Epithelial cell of esophagus (primary cell): ENCODE measurements at regions not wholly inside any gene's neighbourhood (a gene's known extent, or its start where the extent isn't known, plus 50 kb on each side); places are given as distances from the start of the nearest gene placed in this dataset.

ENCODE experiments used
- DNase-seq: peaks from one replicate; pipeline ENCODE4 v3.0.0; 2010; ENCODE audit warnings: low read depth
- H3K4me3 ChIP-seq: 2 replicates; pipeline ENCODE4 v1.5.1; 2011; ENCODE audit warnings: mild to moderate bottlenecking, low read length, control low read depth
- TF ChIP-seq, protein P1 (sequence below): IDR thresholded peaks from 2 replicates; pipeline ENCODE4 v1.5.1; 2011; ENCODE audit warnings: low read depth, mild to moderate bottlenecking, low read length, control low read depth, inconsistent platforms; ENCODE audit not compliant: insufficient read depth; ENCODE audit errors: missing control alignments

DNA sequence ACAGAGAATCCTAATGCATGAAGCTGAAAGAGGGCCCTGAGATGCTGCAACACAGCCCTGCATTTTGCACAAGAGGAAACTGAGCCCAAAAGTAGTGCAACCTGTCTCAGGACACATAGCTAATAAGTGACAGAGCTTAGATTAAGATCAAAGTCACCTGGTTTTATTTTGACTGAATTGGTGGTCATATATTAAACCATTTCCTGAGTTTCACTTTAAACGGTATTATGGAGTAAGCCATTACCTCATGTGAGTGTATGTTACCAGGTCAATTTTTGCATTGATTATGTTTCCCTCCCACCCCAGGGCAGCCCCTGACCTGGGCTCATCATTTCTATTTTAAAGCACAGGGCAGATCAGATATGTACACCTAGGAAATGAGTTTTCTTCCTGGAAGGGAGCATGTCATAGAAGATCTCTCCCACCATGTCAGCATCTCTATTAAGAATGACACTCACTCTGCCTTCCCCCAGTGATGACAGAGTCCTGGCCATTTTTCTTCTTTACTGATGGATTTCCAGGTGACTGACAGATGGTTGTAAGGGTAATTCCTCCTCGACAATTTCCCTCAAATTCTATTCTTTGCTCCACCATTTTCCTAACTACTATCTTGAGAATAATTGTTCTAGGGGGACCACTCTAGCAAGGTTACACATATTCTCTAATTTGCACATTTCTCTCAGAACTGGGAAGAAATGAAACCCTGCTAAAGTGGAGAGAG, 441.3 kb upstream of the SLC14A2 start:
- H3K4me3 ChIP-seq: no peak overlapping the region
- no peak for DNase-seq
- TF ChIP-seq, protein P1, sequence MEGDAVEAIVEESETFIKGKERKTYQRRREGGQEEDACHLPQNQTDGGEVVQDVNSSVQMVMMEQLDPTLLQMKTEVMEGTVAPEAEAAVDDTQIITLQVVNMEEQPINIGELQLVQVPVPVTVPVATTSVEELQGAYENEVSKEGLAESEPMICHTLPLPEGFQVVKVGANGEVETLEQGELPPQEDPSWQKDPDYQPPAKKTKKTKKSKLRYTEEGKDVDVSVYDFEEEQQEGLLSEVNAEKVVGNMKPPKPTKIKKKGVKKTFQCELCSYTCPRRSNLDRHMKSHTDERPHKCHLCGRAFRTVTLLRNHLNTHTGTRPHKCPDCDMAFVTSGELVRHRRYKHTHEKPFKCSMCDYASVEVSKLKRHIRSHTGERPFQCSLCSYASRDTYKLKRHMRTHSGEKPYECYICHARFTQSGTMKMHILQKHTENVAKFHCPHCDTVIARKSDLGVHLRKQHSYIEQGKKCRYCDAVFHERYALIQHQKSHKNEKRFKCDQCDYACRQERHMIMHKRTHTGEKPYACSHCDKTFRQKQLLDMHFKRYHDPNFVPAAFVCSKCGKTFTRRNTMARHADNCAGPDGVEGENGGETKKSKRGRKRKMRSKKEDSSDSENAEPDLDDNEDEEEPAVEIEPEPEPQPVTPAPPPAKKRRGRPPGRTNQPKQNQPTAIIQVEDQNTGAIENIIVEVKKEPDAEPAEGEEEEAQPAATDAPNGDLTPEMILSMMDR: no peak

DNA sequence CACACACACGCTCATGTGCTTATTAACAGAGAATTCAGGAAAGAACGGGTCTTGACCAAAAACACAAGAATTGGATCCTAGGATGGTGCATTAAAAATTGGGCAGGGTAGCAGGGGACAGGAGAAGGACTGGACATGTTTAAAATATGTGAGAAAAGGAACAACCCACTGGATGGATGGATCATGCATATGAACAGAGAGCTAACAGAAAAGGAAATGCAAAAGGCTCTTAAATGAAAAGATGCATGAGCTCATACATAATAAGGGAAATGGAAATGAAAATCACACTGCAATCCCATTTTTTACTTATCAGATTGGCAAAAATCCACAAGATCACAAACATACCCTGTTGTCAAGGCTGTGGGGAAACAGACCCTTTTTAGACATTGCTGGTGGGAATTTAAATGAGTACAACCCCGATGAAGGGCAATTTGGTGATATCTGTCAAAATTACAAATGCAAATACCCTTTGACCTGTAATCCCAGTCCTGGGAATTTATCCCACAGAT, 440.6 kb upstream of the SLC14A2 start:
- no peak overlapping the region for H3K4me3 ChIP-seq
- TF ChIP-seq, protein P1: no peak
- DNase-seq: no peak

DNA sequence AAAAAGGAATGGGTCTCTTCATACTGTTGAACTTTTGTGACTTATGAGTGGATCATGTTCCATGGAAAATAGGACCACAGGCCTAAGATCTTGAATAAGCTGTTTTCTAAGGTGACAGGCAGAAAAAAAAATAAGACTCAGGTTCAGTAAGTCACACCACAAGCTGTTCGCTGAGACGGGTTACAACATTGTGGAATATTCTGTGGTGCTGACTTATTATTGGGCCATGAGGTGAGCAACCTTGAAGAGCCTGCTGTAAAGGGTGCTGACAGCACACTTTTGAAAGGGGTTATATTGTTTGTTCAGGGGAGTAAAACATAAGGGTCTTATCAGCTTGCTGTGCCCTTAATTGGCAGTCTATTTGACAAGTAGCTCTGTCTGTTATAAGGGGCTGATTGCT, 439.8 kb upstream of the SLC14A2 start:
- peak; percentile 17 for DNase-seq
- TF ChIP-seq, protein P1: no peak
- no peak overlapping the region for H3K4me3 ChIP-seq

DNA sequence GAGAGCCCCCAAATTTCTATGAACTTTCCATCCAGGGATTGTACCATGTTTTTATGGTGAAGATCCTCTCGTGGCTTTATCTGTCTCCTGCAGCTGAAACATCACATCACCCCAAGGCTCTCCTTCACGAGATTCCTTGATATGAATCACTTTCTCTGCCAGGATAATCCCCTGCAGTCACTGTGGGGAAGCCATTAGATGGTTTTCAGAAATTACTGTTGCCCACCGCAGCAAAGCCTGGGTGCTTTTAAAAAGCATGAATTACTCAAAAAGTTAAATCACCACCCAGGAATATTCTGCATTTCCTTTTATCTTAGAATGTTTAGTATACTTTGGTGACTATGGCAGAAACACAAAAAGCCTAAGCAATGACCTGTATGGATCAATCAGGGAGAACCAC, 428.4 kb upstream of the SLC14A2 start:
- TF ChIP-seq, protein P1: no peak
- H3K4me3 ChIP-seq: no peak overlapping the region
- no peak for DNase-seq

DNA sequence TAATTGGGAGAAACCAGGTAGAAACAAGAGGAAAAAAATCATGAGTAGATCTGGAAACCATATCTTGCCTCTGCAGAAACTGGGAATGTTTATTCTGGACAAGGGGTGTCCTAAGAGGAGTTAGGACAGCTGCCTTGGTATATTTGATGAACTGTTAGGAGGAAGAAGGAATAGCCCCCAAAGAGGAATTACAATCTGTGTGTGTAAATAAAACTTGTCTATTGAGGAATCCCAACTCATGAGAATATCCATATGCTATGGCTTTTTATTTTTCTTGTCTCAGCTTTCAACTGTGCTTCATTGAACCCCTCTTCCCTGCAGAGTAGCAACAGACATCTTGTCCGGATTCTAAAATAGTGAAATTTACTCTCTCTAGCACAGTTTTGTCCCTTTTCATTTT, 423.5 kb upstream of the SLC14A2 start:
- TF ChIP-seq, protein P1: no peak
- H3K4me3 ChIP-seq: no peak overlapping the region
- DNase-seq: no peak

DNA sequence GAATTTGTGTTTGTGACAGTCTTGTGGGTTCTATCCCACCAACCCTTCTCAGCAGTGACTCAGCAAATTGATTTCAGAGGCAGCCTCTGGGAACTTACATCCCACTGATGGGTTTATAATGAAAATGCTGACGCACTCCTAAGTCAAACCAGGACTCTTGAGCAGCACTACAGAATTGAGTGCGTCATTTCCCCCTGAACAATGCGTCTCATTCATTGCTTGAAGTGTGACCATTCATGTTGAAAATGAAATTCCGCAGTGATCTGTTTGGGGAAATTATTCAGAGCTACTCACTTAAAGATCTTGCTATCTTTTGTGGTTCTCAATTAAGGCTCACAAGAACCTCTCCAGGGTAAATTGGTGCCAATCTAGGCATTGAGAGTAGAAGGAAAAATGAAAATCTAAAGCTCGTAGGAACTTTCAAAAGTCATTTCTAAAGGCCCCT, 417.7 kb upstream of the SLC14A2 start:
- H3K4me3 ChIP-seq: no peak overlapping the region
- peak; percentile 77 for DNase-seq
- TF ChIP-seq, protein P1: no peak

DNA sequence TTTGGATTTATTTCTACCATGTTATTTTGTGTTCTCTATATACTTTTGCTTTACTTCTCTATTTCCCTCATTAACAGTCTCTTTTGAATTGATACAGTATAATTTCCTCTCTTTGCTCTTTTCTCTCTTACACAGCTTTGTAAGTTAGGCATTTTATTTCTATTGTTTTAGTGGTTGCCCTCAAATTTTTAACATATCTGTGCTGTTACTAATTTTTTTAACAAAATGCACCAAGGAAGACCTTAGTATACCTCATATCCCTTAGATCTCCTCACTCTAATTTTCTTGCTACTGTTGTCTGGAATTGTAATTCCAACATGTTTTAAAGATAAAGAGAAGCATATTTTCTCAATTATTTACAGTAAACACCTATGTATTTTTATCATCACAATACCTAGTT, 416.8 kb upstream of the SLC14A2 start:
- no peak overlapping the region for H3K4me3 ChIP-seq
- TF ChIP-seq, protein P1: no peak
- DNase-seq: no peak
